HG03108 (cell line): ENCODE measurements at regions not wholly inside any gene's neighbourhood (a gene's known extent, or its start where the extent isn't known, plus 50 kb on each side); places are given as distances from the start of the nearest gene placed in this dataset.

Experiments
- ATAC-seq: cut with Tn5 transposase; IDR thresholded peaks from one replicate; pipeline ENCODE4 v1.9.1; 2021; ENCODE audit warnings: moderate library complexity; ENCODE audit not compliant: unreplicated experiment

DNA sequence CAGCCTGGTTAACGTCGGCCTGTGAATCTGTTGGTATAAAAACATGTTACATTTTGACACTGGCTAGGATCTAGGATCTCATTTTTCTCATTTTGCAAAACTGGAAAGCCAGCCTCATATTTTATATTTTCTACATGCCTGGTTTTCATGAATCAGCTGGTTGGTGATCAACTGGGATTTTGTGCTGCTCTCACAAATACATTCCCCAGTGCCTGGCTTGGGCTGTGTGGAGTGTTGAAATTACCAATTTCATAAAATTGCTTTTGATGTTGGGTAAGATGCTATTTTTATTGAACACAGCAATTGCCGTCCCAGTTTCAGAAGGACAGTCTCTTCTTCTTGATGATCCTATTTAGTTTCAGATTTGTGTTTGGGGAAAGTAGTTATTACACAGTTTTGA is 604.3 kb downstream of the TAFA4 start:
- no peak for ATAC-seq

DNA sequence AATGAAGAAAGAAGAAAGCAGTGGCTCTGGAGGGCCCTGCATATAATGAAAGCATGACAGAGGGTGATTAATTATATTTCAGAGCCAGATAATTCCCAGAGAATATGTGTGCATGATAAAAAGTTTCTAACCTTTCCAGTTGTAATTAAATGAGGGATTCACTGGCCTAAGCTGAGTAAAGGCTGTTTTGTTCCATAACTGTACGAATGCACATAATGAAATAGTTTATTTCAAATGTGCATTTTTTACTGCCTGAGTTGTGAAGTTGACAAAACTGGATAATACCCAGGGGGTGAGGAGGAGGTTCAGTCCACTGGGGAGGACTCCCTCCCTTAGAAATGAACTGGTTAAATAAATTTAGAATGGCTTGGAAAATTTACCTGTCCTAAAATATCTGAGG is 616.4 kb downstream of the TAFA4 start:
- no peak for ATAC-seq

DNA sequence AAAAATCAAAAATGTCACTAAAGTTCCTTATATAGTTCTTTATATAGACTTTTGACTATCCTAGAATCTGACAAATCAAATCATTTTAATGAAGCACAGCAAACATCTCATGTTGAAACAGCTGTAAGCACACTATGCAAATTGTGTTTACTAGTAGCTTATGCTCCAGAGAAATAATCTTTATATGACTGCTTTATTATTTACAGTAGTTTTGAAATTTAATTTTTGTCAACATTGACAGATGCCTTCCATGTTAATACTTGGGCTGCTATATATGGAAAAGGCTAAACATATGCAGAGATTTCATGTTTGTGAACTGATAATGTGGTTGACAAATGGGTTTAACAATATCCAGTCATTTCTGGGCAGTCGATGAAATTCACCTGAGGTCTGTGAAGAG is 616.8 kb downstream of the TAFA4 start:
- no peak for ATAC-seq

DNA sequence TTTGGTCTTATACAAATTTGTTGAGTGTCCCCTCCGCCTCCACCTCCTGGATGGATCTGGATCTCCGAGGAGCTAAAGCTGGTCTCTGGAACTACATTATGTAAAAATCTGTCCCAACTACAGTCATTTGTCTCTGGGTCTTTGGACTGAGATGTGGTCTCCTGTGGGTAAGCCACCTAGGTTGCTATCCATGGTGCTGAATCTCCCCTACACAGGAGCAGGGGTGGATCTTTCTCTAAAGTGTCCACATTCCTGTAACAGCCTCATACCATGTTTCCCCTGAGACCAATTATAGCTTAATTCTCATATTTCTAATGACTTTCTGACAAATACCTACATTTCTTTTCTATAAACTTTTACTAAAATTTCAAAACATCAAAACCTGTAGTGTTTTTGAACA is 625.8 kb downstream of the TAFA4 start:
- no peak for ATAC-seq

DNA sequence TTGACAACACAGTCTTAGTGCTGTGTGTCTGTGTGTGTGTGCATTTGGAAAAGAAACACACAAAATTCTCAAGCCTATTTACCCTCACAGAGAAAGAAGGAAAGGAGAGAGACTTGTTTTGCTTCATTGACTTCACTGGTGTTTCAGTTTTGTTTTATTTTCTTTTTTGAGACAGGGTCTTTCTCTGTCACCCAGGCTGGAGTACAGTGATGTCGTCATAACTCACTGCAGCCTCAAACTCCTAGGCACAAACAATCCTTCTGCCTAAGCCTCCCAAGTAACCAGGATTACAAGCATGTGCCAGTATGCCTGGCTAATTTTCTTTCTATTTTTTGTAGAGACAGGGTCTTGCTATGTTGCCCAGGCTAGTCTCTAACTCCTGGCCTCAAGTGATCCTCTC is 636.9 kb downstream of the TAFA4 start:
- no peak for ATAC-seq

DNA sequence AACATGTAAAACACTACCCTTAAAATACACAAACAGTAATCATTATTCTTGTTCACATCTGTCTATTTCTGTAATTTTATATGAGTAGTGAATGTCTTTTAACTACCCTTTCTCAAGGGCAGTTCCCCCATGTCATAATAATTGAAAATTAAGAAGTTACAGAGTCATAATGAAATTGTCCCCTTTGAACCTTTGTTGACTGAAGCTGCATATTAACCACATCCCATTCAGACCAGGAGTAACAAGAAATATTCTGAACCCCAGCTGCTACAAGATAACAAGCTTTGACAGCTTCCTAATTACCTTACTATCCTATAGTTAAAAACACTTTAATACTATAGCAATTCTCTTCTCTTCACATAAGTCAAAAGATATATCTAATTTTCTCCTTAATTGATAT is 635.9 kb upstream of the SUCLG2 start:
- no peak for ATAC-seq

DNA sequence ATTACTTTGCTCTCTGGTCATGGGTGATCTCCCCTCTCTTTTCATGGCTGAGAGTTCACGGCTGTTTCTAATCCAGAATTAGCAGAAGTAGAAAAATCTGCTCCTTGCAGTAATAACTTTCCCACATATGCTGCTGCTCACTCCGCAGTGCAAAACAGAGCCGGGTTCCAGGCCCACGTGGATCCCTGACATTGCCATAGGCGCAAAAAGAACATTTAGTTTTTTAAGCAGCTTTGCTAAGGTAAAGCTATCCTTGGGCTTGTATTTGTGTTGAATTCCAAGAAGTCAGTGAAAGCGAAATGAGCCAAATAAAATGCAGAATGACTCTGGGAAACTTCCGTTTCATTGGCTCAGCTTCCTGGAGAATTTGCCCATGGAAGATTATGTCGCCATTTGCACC is 633.7 kb upstream of the SUCLG2 start:
- ATAC-seq = no peak

DNA sequence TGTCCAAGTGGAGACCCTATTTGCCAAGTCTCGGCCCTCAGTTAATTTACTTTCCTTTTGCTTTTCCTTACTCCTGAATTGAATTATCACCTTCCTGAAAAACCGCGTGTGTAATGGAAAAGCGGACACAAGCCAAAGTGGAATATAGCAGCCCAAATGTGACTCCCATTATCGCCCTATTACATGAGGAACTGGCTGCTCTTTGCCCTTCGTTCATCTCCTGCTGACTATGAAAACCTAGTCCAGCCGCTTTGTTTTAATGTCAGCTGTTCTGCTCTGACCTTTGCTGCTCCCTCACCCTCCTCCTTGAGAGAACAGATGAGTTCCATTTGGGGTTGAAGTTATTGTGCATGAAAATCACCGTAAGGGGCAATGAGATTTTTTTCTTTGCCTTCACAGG is 632.7 kb upstream of the SUCLG2 start:
- ATAC-seq = no peak

DNA sequence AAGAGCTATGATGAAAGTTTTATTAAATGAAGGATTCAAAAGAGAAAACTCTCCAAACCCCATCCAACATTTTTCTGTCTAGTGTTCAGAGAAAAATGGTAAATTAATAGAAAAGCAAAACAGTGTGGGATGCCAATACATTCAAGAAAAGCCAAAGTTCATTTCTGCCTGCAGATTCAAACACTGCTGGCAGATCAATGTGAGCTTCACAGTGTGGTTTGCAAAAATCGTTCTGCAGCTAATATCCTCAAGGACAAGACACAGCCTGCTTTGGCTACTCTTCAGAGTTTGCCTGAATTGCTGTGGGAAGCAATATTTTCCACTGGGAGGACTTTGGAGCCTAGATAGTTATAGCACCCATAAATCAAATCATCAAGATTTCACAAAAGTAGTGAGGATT is 619.9 kb upstream of the SUCLG2 start:
- ATAC-seq = no peak

DNA sequence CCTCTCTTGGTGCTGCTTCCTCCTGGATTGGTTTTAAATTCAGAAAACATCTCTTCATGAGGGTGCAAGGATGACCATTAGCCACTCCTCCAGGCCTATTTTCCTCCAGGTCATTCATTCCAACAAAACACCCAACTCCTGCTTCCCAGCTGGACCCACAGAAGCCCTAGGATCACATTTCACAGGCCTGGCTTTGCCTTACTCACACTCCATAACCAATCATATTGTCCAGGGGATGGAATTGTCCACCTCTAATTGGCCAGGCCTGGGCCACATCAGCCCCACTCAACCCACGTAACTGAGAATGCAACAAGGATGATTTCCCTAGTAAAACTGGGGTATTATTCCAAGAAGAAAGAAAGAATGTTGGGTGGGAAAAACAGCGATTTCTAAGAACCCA is 616.7 kb upstream of the SUCLG2 start:
- ATAC-seq = no peak

DNA sequence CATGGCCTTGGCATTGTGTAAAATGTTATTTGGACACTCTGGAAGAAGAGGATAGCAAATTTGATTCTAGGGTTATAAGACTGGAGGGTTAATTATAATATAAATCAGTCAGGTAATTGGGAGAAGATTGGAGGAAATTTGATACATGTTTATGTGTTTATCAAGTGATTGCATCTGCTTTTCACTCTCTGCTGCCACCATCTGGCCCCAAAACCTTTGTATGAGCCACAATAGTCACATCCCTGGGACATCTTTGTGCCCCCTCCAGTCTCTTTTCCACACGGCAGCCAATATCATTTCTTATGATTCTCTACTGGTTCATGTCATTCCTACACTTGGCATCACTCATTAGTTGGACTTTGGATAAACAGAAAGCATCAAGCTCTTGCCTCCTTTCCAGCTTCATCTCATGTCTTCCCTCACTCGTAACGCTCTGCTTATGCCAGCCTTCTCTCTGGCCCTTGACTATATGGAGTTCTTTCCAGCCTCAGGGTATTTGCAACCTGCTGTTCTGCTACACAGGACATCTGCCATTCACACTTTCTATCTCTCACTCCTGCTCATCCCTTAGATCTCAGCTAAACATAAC is 602.3 kb upstream of the SUCLG2 start:
- no peak for ATAC-seq

DNA sequence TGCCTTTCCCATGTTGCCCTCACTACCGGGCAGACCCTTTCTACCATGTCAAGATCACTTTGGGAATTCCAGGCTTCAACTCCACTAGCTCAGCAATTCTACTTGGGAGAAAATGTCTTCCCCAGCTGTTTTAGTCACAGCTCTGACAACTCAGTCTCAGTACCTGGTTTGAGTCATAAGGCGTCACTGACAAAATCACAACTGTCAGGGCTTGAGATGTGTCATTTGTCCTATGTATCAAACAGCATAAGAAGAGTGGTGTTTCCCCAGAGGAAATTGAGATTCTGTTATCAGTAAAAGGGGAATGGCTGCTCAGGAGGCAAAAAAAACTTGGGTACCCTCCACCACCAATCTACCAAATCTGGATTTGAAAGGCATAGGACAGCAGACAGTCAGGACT is 594.9 kb upstream of the SUCLG2 start:
- no peak for ATAC-seq

DNA sequence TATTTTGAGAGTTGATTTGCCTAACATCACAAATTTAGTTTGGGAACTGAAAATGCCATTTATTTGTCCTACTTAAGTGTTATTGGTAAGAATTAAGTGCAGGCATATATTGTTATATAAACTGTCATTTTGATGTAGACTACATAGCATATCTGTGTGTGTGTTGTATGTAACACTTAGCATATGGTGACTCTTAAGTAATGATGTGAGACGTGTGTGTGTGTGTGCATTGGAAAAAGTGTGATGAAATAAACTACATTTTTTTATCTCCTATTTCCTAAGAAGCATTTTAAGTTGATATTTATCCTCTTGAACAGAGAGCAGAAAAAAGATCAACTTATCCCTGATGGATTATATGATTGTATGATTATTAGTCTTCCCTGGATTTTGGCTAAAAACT is 588.2 kb upstream of the SUCLG2 start:
- no peak for ATAC-seq

DNA sequence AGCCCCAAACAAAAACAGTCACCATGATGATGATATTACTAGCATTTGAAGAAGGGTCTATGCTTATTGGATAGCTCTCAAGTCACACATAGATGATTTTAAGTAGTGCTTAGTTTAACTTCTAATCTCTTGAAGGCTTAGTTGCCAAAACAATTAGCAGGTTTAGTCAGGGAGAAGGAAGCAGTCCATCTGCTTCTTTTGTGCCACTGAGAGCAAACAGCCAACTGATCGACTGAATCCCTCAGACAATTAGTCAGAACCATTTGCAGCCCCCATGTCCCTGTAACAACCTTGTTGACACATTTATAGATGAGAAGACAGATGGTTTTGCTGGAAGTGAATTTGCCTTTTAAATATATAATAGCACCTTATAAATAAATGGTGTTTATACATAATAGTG is 585.1 kb upstream of the SUCLG2 start:
- no peak for ATAC-seq

DNA sequence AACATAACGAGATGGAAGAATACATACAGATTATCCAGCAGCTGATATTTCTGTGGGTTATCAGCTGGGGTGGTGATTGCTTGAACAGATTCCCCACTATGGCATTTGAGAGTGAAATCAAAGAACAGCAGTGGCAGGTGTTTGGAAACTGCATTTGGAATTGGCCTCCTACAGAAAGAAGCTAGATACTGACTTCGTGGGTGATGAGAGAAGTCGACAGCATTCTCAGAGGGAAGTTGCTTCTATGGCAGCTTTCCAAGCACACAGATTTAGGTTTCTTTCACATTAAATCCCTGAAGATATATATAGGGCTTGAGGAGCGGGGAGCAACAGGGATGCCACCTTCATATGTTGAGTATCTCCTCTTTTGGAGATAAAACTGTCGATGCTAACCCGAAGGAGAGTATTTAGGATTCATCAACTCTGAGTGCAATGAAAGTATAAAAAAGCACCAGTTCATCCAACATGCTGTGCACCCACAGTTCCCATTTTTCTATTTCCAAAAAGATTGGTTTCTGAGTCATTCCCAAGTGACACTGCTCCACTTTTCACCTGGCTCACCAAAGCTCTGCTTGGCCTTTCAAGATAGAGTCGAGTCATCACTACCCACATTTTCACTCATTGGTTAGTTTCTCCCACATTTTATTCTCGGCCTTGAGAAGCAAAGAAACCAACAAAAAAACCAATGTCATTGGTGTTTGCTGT is 579.8 kb upstream of the SUCLG2 start:
- ATAC-seq = no peak

DNA sequence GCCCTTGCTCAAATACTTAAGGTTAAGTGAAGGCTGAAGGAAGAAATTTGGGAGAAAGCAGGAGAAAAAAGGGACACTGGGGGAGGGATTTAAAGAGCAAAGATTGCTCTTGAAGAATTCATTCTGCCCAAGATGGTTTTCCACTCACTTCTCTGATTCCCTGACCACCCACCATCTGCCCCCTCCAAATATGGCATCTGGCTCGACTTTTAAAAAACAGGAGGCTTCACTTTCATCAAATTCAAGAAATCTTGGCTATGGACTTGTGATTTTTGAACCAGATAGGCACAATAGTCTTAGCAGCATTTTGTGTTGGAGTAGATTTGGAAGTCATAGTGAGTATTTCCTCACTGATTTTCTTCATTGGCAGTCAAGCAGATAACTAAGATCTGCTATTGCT is 574.4 kb upstream of the SUCLG2 start:
- no peak for ATAC-seq

DNA sequence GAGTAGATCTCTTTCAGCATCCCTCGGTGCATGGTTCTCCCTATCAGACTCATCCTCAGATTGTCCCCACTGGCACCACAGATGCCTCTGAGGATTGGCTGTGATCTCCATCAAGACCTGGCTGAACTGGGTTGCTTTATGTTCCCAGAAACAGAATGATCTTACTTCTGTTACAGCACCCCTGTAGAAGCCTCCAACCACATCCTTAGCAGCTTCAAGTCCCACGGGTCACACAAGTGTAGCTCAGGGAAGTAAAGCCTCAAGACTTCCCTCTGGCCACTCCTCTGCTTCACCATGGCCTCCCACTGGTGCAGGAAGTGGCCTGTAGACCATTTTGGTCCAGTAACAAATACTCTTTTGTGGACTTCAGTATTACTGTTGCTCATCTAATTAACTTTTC is 566.4 kb upstream of the SUCLG2 start:
- ATAC-seq = no peak

DNA sequence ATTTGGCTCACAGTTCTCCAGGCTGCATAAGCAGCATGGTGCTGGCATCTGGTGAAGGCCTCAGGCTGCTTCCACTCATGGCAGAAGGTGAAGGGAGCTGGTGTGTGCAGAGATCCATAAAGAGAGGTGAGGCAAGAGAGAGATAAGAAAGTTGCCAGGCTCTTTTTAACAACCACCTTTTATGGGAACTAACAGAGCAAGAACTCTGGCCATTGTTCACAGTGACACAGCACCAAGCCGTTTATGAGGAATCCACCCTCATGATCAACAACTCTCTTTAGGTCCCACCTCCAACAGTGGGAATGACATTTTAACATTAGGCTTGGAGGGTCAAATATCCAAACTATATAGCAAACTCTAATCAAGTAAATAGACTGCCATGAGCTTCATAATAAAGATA is 557.2 kb upstream of the SUCLG2 start:
- no peak for ATAC-seq

DNA sequence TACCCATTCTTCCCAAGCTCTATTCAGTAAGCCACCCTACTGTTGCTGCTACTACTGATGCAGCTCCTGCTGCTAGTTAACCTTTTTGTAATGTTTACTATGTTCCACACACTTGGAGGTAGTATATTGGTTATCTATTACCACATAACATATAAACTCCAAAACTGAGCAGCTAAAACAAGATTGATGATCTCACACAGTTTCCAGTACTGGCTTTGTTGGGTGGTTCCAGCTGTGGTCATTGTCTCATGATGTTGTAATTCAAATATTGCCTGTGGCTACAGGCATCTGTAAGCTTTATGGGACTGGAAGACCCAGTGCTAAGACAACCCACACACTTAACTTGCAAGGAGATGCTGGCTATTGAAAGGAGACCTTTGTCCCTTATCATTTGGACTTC is 556.2 kb upstream of the SUCLG2 start:
- ATAC-seq = no peak

DNA sequence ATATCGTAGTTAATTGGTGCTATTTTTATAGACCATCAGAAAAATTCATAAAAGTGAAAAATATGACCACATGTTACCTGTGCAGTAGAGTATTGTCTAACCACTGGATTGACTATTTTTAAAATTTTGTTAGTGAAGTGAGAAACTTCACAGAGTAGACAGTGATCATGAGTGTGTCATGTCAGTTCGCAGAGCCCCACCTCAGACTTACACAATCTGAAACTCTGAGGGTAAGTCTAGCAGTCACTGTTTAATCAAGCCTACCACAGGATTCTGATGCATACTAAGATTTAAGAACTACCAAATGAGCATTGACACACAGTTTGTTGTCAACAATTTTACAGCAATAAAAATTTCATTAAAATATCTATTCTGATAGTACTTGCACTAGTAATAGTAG is 552.9 kb upstream of the SUCLG2 start:
- no peak for ATAC-seq

DNA sequence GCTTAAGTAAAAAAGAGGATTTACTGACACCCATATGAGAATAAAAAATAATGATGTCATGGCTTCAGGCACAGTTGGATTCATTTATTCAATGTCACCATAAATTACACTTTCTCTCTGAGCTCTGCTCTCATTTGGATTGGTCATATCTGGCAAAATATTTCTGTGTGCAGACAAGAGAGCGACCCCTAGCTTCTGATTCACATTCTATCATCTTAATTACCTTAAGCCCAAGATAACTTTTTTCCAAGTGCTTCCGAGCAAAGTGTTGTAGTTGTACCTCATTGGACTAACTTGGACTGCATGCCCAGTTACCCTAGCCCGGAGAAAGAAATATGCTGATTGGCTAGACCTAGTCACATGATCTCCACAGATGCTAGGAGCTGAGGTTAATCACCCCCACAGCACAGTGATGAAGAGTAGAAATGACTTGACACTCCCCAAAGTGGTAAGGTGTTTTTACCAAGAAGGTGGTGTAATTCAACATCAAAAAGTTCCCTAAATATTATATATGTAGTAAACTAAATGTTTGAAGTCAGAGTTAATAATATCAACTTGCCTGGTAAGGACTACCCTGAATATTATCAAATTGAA is 552.2 kb upstream of the SUCLG2 start:
- no peak for ATAC-seq

DNA sequence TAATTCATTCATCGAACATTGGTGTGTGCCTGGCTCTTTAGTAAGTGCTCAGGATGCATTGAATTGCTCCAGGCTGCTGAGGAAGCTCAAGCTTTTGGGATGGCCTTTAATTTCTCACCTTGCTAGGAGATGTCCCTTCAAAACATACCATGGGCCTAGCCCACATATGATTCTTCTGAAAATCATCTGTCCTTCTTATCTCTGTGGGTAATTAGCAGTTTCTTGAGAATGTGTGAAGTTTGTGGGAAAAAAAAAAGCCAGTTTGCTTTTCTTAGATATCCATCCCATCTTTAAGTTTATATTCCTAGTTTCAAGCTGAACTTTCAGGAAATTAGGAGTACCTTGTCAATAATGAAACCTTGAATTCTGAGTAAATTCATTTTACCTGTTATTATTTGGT is 532.3 kb upstream of the SUCLG2 start:
- ATAC-seq = no peak

DNA sequence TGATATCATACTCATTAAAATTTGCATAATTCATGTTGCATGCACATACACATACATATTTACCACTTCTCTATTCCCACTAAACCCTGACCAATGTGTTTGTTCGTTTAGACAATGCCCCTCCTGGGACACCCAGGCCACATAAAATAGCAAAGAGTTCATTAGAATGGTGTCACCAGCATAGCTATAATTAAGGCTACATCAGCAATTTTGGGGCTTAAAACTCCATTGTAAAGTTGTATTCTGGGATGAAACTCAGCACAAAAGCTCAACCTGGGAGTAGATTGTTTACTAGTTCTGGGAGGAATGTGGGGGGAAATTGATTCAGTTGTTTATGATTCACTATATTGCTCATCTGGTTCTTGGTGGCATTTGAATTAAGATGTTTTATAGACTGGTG is 522.2 kb upstream of the SUCLG2 start:
- ATAC-seq = no peak
